Kidney (tissue), 13 donors: ENCODE measurements at regions not wholly inside any gene's neighbourhood (a gene's known extent, or its start where the extent isn't known, plus 50 kb on each side); places are given as distances from the start of the nearest gene placed in this dataset.

Experiments
- DNase-seq, 5 donors: peaks; one replicate each; pipeline ENCODE4 v3.0.0-alpha.2; 2013 to 2020
- FAIRE-seq: peaks from 2 replicates; lab custom pipeline; 2012; peaks lifted over from hg19 to GRCh38; lab: Jason Lieb, UNC
- H3K27ac ChIP-seq, 2 donors: one replicate each; pipeline ENCODE4 v1.7.0; 2013; ENCODE audit warnings: low read depth in 2 of 2, low read length in 2 of 2, inconsistent platforms in 1 of 2
- H3K27me3 ChIP-seq: one replicate; pipeline ENCODE4 v1.7.1; 2013; ENCODE audit warnings: low read length, inconsistent platforms; ENCODE audit not compliant: control insufficient read depth, insufficient read depth
- H3K36me3 ChIP-seq, 3 donors: one replicate each; pipeline versions ENCODE4 v1.7.0 to v1.7.1; 2013; ENCODE audit warnings: low read length in 3 of 3, control low read depth in 1 of 3, inconsistent platforms in 1 of 3; ENCODE audit not compliant: insufficient read depth in 3 of 3, control insufficient read depth in 2 of 3
- H3K4me1 ChIP-seq, 3 donors: one replicate each; pipeline versions ENCODE4 v1.7.0 to v1.7.1; 2013; ENCODE audit warnings: low read length in 3 of 3, inconsistent platforms in 1 of 3, low read depth in 1 of 3; ENCODE audit not compliant: control insufficient read depth in 2 of 3, insufficient read depth in 2 of 3
- H3K4me3 ChIP-seq, 3 donors: one replicate each; pipeline versions ENCODE4 v1.7.0 to v1.8.1; 2013; ENCODE audit warnings: low read length in 3 of 3, control low read depth in 1 of 3, inconsistent platforms in 1 of 3
- H3K9ac ChIP-seq, 3 donors: one replicate each; pipeline versions ENCODE4 v1.7.0 to v1.7.1; 2013; ENCODE audit warnings: low read length in 3 of 3, control low read depth in 1 of 3, inconsistent platforms in 1 of 3
- H3K9me3 ChIP-seq, 3 donors: one replicate each; pipeline versions ENCODE4 v1.7.0 to v1.7.1; 2013; ENCODE audit warnings: low read length in 3 of 3, control low read depth in 1 of 3, inconsistent platforms in 1 of 3; ENCODE audit not compliant: control insufficient read depth in 2 of 3, insufficient read depth in 1 of 3
- CTCF ChIP-seq: IDR thresholded peaks from 3 replicates; pipeline ENCODE4 v1.5.1; 2012; ENCODE audit warnings: mild to moderate bottlenecking, moderate library complexity, borderline replicate concordance; ENCODE audit not compliant: insufficient read depth; ENCODE audit errors: extremely low read depth
- intact Hi-C: fragments of 100-400 bp; cut with DNase I; formaldehyde crosslinking; loops from one replicate; pipeline ENCODE4 v1.11.1; 2022
- donor health status: control.
- donor health status: control.
- donor health status: control.
- donor health status: control.
- donor health status: control.
- donor health status: DM: yes; HTN: yes; CAD: no.
- donor health status: Normal renal cell carcinoma (clear cell type).

GRCh38 chr6:8829296-8829695, 394.0 kb upstream of the SLC35B3 start:
- no peaks in the 10 kb centered on the region for H3K4me1 ChIP-seq
- no peak for FAIRE-seq
- H3K9ac ChIP-seq, result no peak overlapping the region
- no peak for TF ChIP-seq CTCF
- no peaks in the 10 kb centered on the region for H3K27me3 ChIP-seq
- H3K4me3 ChIP-seq, result no peak overlapping the region
- peak in 1 of 5 donors; percentile 33 for DNase-seq
- H3K9me3 ChIP-seq, result no peaks in the 10 kb centered on the region
- H3K27ac ChIP-seq, result no peak overlapping the region
- intact Hi-C loops, result no loop called here
- no peaks in the 10 kb centered on the region for H3K36me3 ChIP-seq

- Histone ChIP-seq H3K4me1 (no peaks in the 10 kb centered on the region), H3K9ac (no peak overlapping the region), H3K36me3 (no peaks in the 10 kb centered on the region), H3K27me3 (no peaks in the 10 kb centered on the region), H3K9me3 (no peaks in the 10 kb centered on the region), H3K4me3 (no peak overlapping the region), H3K27ac (no peak overlapping the region)
- FAIRE-seq (no peak), DNase-seq (no peak)
- intact Hi-C loops, result no loop called here
- TF ChIP-seq CTCF, result no peak
Observed at GRCh38 chr6:8828376-8828775, 393.0 kb upstream of the SLC35B3 start.

DNA sequence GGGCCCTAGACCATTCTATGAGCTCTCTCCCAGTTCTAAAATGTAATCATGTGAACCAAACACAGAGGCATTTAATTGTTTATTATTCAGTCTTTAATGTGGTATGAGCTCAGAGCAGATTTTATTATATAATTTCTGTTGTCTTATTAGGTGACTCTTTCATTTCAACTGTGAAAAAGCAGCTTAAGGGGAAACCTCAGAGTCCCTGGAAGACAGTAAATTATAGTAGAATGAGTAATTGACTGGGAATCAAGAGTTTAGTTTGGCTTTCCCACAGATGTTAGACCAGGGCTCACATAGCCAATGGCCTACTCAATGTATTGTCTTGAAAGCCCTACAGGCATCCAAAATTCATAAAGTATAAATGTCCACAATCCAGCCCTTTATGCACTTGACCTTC, 390.4 kb upstream of the SLC35B3 start:
- DNase-seq, result no peak
- H3K9me3 ChIP-seq, result peaks cover 0 to 6% (median 0%) of the 10 kb centered on the region in 3 donors
- no peaks in the 10 kb centered on the region for H3K4me1 ChIP-seq
- no peak overlapping the region for H3K4me3 ChIP-seq
- TF ChIP-seq CTCF, result no peak
- H3K27me3 ChIP-seq, result no peaks in the 10 kb centered on the region
- H3K9ac ChIP-seq, result no peak overlapping the region
- intact Hi-C loops, result no loop called here
- FAIRE-seq, result no peak
- H3K36me3 ChIP-seq, result no peaks in the 10 kb centered on the region
- H3K27ac ChIP-seq, result no peak overlapping the region

DNA sequence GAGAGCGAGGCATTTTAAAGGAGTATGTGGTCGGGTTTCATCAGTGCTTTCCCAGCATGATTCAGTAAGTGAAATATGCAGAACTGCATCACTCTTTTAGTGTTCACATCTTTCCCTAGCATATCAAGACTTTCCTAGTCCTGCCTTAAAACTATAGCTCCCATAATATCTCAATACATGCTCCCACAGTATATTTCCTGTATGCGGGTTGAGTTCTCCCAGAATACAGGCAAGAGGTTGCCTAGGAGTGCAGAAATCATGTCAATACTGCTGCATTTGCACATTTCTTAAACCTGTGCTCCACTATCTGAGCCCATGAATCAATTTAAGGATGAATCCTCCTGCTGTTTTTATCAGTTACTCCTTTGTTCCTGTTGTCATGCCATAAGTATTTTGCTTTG, 386.6 kb upstream of the SLC35B3 start:
- FAIRE-seq (no peak), DNase-seq (no peak)
- no peak overlapping the region for H3K9ac ChIP-seq

More for the DNA sequence above, 386.6 kb upstream of the SLC35B3 start:
- Histone ChIP-seq H3K27ac (no peak overlapping the region), H3K9me3 (peaks cover 0 to 6% (median 0%) of the 10 kb centered on the region in 3 donors), H3K4me3 (no peak overlapping the region), H3K27me3 (no peaks in the 10 kb centered on the region), H3K36me3 (no peaks in the 10 kb centered on the region), H3K4me1 (no peaks in the 10 kb centered on the region)
- TF ChIP-seq CTCF, result no peak
- intact Hi-C loops, result no loop called here
